ENCODE measurements at regions not wholly inside any gene's neighbourhood (a gene's known extent, or its start where the extent isn't known, plus 50 kb on each side); places are given as distances from the start of the nearest gene placed in this dataset.
"Not testable (repeated sequence)": the region's sequence is repeated elsewhere in the genome, so short reads cannot be mapped to it uniquely, and the experiment has no call there.

- H3K79me2 ChIP-seq (ENCODE audit: insufficient read depth, low read depth) = no peaks in the 10 kb centered on the region
- no peaks in the 10 kb centered on the region for H3K27me3 ChIP-seq (ENCODE audit: insufficient read depth, low read depth)
- no peak overlapping the region for H3K4me2 ChIP-seq
- H3K4me1 ChIP-seq (ENCODE audit: low read depth, poor library complexity, severe bottlenecking) = no peaks in the 10 kb centered on the region
- no peaks in the 10 kb centered on the region for H4K20me1 ChIP-seq (ENCODE audit: insufficient read depth)
- H3K4me3 ChIP-seq (IDR thresholded peaks at IDR 0.05; ENCODE audit: insufficient read depth, low read depth, low read length) = no peak overlapping the region
- TF ChIP-seq CTCF (conservative IDR thresholded peaks at IDR 0.05; ENCODE audit: low read depth, low read length) = no peak
- no peaks in the 10 kb centered on the region for H3K36me3 ChIP-seq (ENCODE audit: insufficient read depth)
- H3K27ac ChIP-seq = no peak overlapping the region
- H2AFZ ChIP-seq (ENCODE audit: low read depth) = no peak overlapping the region
- no peak overlapping the region for H3K9ac ChIP-seq
These were observed 225.4 kb upstream of the SOX2 start for GRCh38 chr3:181486141-181486885.

GRCh38 chr3:181484026-181484425 lies 227.7 kb upstream of the SOX2 start:
- Histone ChIP-seq H3K4me2 (no peak overlapping the region), H3K27me3 (ENCODE audit: insufficient read depth, low read depth) (no peaks in the 10 kb centered on the region), H3K27ac (no peak overlapping the region), H3K4me3 (IDR thresholded peaks at IDR 0.05; ENCODE audit: insufficient read depth, low read depth, low read length) (no peak overlapping the region), H4K20me1 (ENCODE audit: insufficient read depth) (no peaks in the 10 kb centered on the region), H3K36me3 (ENCODE audit: insufficient read depth) (no peaks in the 10 kb centered on the region), H3K79me2 (ENCODE audit: insufficient read depth, low read depth) (no peaks in the 10 kb centered on the region), H3K4me1 (ENCODE audit: low read depth, poor library complexity, severe bottlenecking) (no peaks in the 10 kb centered on the region), H3K9ac (no peak overlapping the region), H2AFZ (ENCODE audit: low read depth) (no peak overlapping the region)
- TF ChIP-seq CTCF (conservative IDR thresholded peaks at IDR 0.05; ENCODE audit: low read depth, low read length) = no peak

GRCh38 chr3:181475146-181475545 lies 236.6 kb upstream of the SOX2 start:
- not testable (repeated sequence) for H3K4me3 ChIP-seq (IDR thresholded peaks at IDR 0.05; ENCODE audit: insufficient read depth, low read depth, low read length); H3K4me1 ChIP-seq (ENCODE audit: low read depth, poor library complexity, severe bottlenecking); H3K27me3 ChIP-seq (ENCODE audit: insufficient read depth, low read depth); H4K20me1 ChIP-seq (ENCODE audit: insufficient read depth); H3K4me2 ChIP-seq; H3K79me2 ChIP-seq (ENCODE audit: insufficient read depth, low read depth); H3K9ac ChIP-seq; H3K36me3 ChIP-seq (ENCODE audit: insufficient read depth); H2AFZ ChIP-seq (ENCODE audit: low read depth); H3K27ac ChIP-seq

- TF ChIP-seq CTCF (conservative IDR thresholded peaks at IDR 0.05; ENCODE audit: low read depth, low read length) = no peak
- no peak overlapping the region for H3K9ac ChIP-seq
- H3K4me2 ChIP-seq = no peak overlapping the region
- no peaks in the 10 kb centered on the region for H3K79me2 ChIP-seq (ENCODE audit: insufficient read depth, low read depth)
- no peak overlapping the region for H2AFZ ChIP-seq (ENCODE audit: low read depth)
- no peaks in the 10 kb centered on the region for H3K27me3 ChIP-seq (ENCODE audit: insufficient read depth, low read depth)
- no peak overlapping the region for H3K4me3 ChIP-seq (IDR thresholded peaks at IDR 0.05; ENCODE audit: insufficient read depth, low read depth, low read length)
- no peak overlapping the region for H3K27ac ChIP-seq
- no peaks in the 10 kb centered on the region for H4K20me1 ChIP-seq (ENCODE audit: insufficient read depth)
- H3K4me1 ChIP-seq (ENCODE audit: low read depth, poor library complexity, severe bottlenecking) = no peaks in the 10 kb centered on the region
- H3K36me3 ChIP-seq (ENCODE audit: insufficient read depth) = no peaks in the 10 kb centered on the region
These were observed 241.4 kb upstream of the SOX2 start for GRCh38 chr3:181470349-181470748.

GRCh38 chr3:181464033-181464694 lies 247.6 kb upstream of the SOX2 start:
- no peak overlapping the region for H3K9ac ChIP-seq
- H3K79me2 ChIP-seq (ENCODE audit: insufficient read depth, low read depth) = no peaks in the 10 kb centered on the region
- H3K4me3 ChIP-seq (IDR thresholded peaks at IDR 0.05; ENCODE audit: insufficient read depth, low read depth, low read length) = no peak overlapping the region
- no peak overlapping the region for H3K4me2 ChIP-seq
- H4K20me1 ChIP-seq (ENCODE audit: insufficient read depth) = no peaks in the 10 kb centered on the region
- H3K36me3 ChIP-seq (ENCODE audit: insufficient read depth) = no peaks in the 10 kb centered on the region
- no peaks in the 10 kb centered on the region for H3K4me1 ChIP-seq (ENCODE audit: low read depth, poor library complexity, severe bottlenecking)
- no peak overlapping the region for H3K27ac ChIP-seq
- no peak overlapping the region for H2AFZ ChIP-seq (ENCODE audit: low read depth)
- no peaks in the 10 kb centered on the region for H3K27me3 ChIP-seq (ENCODE audit: insufficient read depth, low read depth)
- no peak for TF ChIP-seq CTCF (conservative IDR thresholded peaks at IDR 0.05; ENCODE audit: low read depth, low read length)
